ENCODE measurements at regions not wholly inside any gene's neighbourhood (a gene's known extent, or its start where the extent isn't known, plus 50 kb on each side); places are given as distances from the start of the nearest gene placed in this dataset.

DNA sequence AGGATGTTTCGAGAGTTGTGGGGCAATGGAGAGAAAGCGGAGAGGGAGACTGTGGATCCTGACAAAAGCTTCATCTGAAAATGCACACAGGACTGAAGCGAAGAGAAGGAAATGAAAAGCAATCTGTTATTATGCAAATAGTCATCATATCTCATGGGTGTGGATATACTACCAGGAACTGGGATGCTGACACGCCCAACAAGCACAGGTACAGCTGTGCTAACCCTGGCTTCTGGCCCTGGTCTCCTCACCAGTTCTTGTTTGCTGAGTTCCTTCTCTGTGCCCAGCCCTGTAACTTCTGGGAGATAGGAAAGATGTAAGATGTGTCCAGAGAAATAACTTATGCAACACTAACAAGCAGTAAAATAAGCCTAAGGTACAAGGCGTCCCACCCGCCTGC lies 358.8 kb downstream of the CMPK2 start:
- TF ChIP-seq, protein P1, sequence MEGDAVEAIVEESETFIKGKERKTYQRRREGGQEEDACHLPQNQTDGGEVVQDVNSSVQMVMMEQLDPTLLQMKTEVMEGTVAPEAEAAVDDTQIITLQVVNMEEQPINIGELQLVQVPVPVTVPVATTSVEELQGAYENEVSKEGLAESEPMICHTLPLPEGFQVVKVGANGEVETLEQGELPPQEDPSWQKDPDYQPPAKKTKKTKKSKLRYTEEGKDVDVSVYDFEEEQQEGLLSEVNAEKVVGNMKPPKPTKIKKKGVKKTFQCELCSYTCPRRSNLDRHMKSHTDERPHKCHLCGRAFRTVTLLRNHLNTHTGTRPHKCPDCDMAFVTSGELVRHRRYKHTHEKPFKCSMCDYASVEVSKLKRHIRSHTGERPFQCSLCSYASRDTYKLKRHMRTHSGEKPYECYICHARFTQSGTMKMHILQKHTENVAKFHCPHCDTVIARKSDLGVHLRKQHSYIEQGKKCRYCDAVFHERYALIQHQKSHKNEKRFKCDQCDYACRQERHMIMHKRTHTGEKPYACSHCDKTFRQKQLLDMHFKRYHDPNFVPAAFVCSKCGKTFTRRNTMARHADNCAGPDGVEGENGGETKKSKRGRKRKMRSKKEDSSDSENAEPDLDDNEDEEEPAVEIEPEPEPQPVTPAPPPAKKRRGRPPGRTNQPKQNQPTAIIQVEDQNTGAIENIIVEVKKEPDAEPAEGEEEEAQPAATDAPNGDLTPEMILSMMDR (IDR thresholded peaks at IDR 0.05), result no peak
- TF ChIP-seq POLR2A (IDR thresholded peaks at IDR 0.05), result no peak
